ENCODE measurements at regions not wholly inside any gene's neighbourhood (a gene's known extent, or its start where the extent isn't known, plus 50 kb on each side); places are given as distances from the start of the nearest gene placed in this dataset.

DNA sequence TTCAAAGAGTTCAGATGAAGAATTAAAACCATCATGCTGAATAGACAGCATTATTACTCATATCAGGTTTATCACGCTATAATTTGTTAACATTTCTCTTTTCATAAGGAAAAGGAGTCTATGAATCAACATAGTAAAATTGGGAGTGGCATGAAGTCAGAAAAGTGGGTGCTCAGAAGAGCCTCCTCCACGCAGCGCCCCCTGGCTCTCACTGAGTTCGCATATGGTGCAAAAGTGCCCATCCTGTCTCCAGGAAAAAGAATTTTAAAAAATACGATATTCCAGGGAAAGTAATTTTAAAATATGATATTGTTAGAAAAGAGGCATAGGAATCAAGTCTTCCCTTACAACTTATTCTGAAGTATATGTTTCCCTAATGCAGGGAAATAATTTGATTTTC is 176.3 kb upstream of the TCERG1L start:
- Histone ChIP-seq H4K20me1 (ENCODE audit: control insufficient read depth, insufficient read depth, low read depth, low read length) (no peaks in the 10 kb centered on the region), H3K9me2 (replicated peaks; ENCODE audit: control insufficient read depth, low read length) (no peaks in the 10 kb centered on the region), H3K4me1 (ENCODE audit: control insufficient read depth, low read length) (no peaks in the 10 kb centered on the region), H3F3A (ENCODE audit: control insufficient read depth, insufficient read depth) (peaks cover 6% of the 10 kb centered on the region; the same call in 1 of the 2 replicates), H3K79me2 (ENCODE audit: control insufficient read depth, low read length) (no peaks in the 10 kb centered on the region), H3K9me3 (ENCODE audit: control insufficient read depth, insufficient read depth, low read length) (peaks cover 16% of the 10 kb centered on the region; the same call in 1 of the 2 replicates), H3K36me3 (ENCODE audit: control insufficient read depth, low read length) (no peaks in the 10 kb centered on the region), H3K4me2 (ENCODE audit: low read length) (no peak overlapping the region), H3K4me3 (ENCODE audit: low read length) (no peak overlapping the region), H3K27me3 (ENCODE audit: control insufficient read depth, low read length) (no peaks in the 10 kb centered on the region), H3K27ac (ENCODE audit: low read depth, low read length) (no peak overlapping the region)
- TF ChIP-seq EZH2phosphoT487 (IDR thresholded peaks at IDR 0.05; ENCODE audit: borderline replicate concordance, low read length): no peak
- TF ChIP-seq, protein P1, sequence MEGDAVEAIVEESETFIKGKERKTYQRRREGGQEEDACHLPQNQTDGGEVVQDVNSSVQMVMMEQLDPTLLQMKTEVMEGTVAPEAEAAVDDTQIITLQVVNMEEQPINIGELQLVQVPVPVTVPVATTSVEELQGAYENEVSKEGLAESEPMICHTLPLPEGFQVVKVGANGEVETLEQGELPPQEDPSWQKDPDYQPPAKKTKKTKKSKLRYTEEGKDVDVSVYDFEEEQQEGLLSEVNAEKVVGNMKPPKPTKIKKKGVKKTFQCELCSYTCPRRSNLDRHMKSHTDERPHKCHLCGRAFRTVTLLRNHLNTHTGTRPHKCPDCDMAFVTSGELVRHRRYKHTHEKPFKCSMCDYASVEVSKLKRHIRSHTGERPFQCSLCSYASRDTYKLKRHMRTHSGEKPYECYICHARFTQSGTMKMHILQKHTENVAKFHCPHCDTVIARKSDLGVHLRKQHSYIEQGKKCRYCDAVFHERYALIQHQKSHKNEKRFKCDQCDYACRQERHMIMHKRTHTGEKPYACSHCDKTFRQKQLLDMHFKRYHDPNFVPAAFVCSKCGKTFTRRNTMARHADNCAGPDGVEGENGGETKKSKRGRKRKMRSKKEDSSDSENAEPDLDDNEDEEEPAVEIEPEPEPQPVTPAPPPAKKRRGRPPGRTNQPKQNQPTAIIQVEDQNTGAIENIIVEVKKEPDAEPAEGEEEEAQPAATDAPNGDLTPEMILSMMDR (IDR thresholded peaks at IDR 0.05; ENCODE audit: low read depth, low read length, poor library complexity, severe bottlenecking): no peak

DNA sequence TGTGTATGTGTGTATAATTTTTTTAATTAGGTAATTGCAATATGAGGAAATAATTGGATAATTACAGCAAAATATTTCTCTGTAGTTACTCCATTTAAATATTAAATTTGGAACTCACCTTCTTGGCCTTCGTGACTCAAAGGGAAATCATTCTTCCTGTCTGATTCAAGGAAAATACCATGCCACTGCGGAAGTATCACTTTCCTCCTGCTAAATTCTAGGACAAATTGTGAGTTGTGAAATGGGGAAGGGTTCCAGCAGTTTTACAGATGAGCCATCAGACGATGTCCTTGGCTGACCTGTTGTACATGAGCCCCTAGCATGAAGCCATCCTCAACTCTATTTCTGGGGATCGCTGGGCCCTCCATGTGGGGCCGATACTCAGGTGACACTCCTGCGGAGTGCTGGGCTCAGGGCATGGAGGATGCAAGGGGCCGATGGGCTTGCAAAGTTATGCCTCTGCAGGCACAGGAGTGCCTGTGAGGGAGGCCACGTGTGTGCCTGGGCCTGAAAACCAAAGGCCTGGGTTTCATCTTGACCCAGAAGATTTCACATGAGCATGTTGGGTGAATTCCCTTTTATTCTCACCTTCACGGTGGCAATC is 179.6 kb upstream of the TCERG1L start:
- H3K4me2 ChIP-seq (ENCODE audit: low read length): no peak overlapping the region
- H3K9me2 ChIP-seq (replicated peaks; ENCODE audit: control insufficient read depth, low read length): no peaks in the 10 kb centered on the region
- no peak for TF ChIP-seq EZH2phosphoT487 (IDR thresholded peaks at IDR 0.05; ENCODE audit: borderline replicate concordance, low read length)
- TF ChIP-seq, protein P1 (IDR thresholded peaks at IDR 0.05; ENCODE audit: low read depth, low read length, poor library complexity, severe bottlenecking): no peak
- H3K79me2 ChIP-seq (ENCODE audit: control insufficient read depth, low read length): no peaks in the 10 kb centered on the region
- H3K27ac ChIP-seq (ENCODE audit: low read depth, low read length): no peak overlapping the region
- H3K27me3 ChIP-seq (ENCODE audit: control insufficient read depth, low read length): no peaks in the 10 kb centered on the region
- H4K20me1 ChIP-seq (ENCODE audit: control insufficient read depth, insufficient read depth, low read depth, low read length): no peaks in the 10 kb centered on the region
- no peak overlapping the region for H3K4me3 ChIP-seq (ENCODE audit: low read length)
- H3F3A ChIP-seq (ENCODE audit: control insufficient read depth, insufficient read depth): peaks cover 6% of the 10 kb centered on the region; the same call in 1 of the 2 replicates
- H3K4me1 ChIP-seq (ENCODE audit: control insufficient read depth, low read length): no peaks in the 10 kb centered on the region
- no peaks in the 10 kb centered on the region for H3K36me3 ChIP-seq (ENCODE audit: control insufficient read depth, low read length)
- peaks cover 16% of the 10 kb centered on the region; the same call in 1 of the 2 replicates for H3K9me3 ChIP-seq (ENCODE audit: control insufficient read depth, insufficient read depth, low read length)

GRCh38 chr10:131492211-131492857 is 180.8 kb upstream of the TCERG1L start:
- H3K27ac ChIP-seq (ENCODE audit: low read depth, low read length): no peak overlapping the region
- peaks cover 4% of the 10 kb centered on the region; the same call in 1 of the 2 replicates for H3K9me3 ChIP-seq (ENCODE audit: control insufficient read depth, insufficient read depth, low read length)
- H3K4me1 ChIP-seq (ENCODE audit: control insufficient read depth, low read length): no peaks in the 10 kb centered on the region
- no peaks in the 10 kb centered on the region for H3K9me2 ChIP-seq (replicated peaks; ENCODE audit: control insufficient read depth, low read length)
- H4K20me1 ChIP-seq (ENCODE audit: control insufficient read depth, insufficient read depth, low read depth, low read length): no peaks in the 10 kb centered on the region
- no peaks in the 10 kb centered on the region for H3K36me3 ChIP-seq (ENCODE audit: control insufficient read depth, low read length)
- H3F3A ChIP-seq (ENCODE audit: control insufficient read depth, insufficient read depth): no peaks in the 10 kb centered on the region
- H3K79me2 ChIP-seq (ENCODE audit: control insufficient read depth, low read length): no peaks in the 10 kb centered on the region
- H3K4me2 ChIP-seq (ENCODE audit: low read length): no peak overlapping the region
- H3K4me3 ChIP-seq (ENCODE audit: low read length): no peak overlapping the region
- TF ChIP-seq, protein P1 (IDR thresholded peaks at IDR 0.05; ENCODE audit: low read depth, low read length, poor library complexity, severe bottlenecking): no peak
- no peak for TF ChIP-seq EZH2phosphoT487 (IDR thresholded peaks at IDR 0.05; ENCODE audit: borderline replicate concordance, low read length)
- H3K27me3 ChIP-seq (ENCODE audit: control insufficient read depth, low read length): no peaks in the 10 kb centered on the region

Measured in DOHH2 (cell line).